Small intestine (tissue), 7 donors: ENCODE measurements at regions not wholly inside any gene's neighbourhood (a gene's known extent, or its start where the extent isn't known, plus 50 kb on each side); places are given as distances from the start of the nearest gene placed in this dataset.

ENCODE experiments used
- DNase-seq, 2 donors: peaks; one replicate each; pipeline versions ENCODE4 v3.0.0 to v3.0.0-alpha.2; 2013
- FAIRE-seq: peaks from 2 replicates; lab custom pipeline; 2012; peaks lifted over from hg19 to GRCh38; lab: Jason Lieb, UNC
- H3K27ac ChIP-seq, 3 donors: one replicate each; pipeline ENCODE4 v1.5.1; 2013; ENCODE audit warnings: low read length in 2 of 3, mild to moderate bottlenecking in 2 of 3, control low read depth in 1 of 3, inconsistent platforms in 1 of 3, low read depth in 1 of 3, moderate library complexity in 1 of 3
- H3K27me3 ChIP-seq, 3 donors: one replicate each; pipeline ENCODE4 v1.6.1; 2013; ENCODE audit warnings: low read length in 3 of 3, inconsistent platforms in 1 of 3; ENCODE audit not compliant: control insufficient read depth in 3 of 3, insufficient read depth in 3 of 3
- H3K36me3 ChIP-seq, 3 donors: one replicate each; pipeline ENCODE4 v1.6.1; 2013; ENCODE audit warnings: low read length in 3 of 3, inconsistent platforms in 1 of 3, low read depth in 1 of 3, mild to moderate bottlenecking in 1 of 3, moderate library complexity in 1 of 3; ENCODE audit not compliant: control insufficient read depth in 3 of 3, insufficient read depth in 2 of 3
- H3K4me1 ChIP-seq, 3 donors: one replicate each; pipeline ENCODE4 v1.6.1; 2013; ENCODE audit warnings: low read length in 2 of 3, inconsistent platforms in 1 of 3, low read depth in 1 of 3, mild to moderate bottlenecking in 1 of 3, moderate library complexity in 1 of 3; ENCODE audit not compliant: control insufficient read depth in 3 of 3, insufficient read depth in 2 of 3
- H3K4me3 ChIP-seq, 3 donors: one replicate each; pipeline ENCODE4 v1.5.1; 2013; ENCODE audit warnings: low read length in 3 of 3, control low read depth in 1 of 3, inconsistent platforms in 1 of 3, low read depth in 1 of 3, mild to moderate bottlenecking in 1 of 3, moderate library complexity in 1 of 3
- H3K9me3 ChIP-seq, 2 donors: one replicate each; pipeline ENCODE4 v1.6.1; 2013; ENCODE audit warnings: low read depth in 1 of 2, low read length in 1 of 2; ENCODE audit not compliant: control insufficient read depth in 2 of 2, insufficient read depth in 1 of 2
- WGBS, 3 donors: extraction: QIAGEN DNeasy Blood & Tissue Kit; methylation state at CpG; one replicate each; pipeline ENCODE4 v1.1.7; 2013; 5-methylcytosine and 5-hydroxymethylcytosine counted together
- donor health status: healthy with polysubstance abuse.
- donor health status: control.
- donor health status: control.
- donor health status: Bipolar disorder and iron deficiency.
- donor health status: healthy.

GRCh38 chr3:17982211-17982880, 239.9 kb upstream of the TBC1D5 start:
- WGBS, 3 donors = 84 to 89% (median 89%) methylated on average over 3 of the region's 3 CpGs
- no peak for DNase-seq

GRCh38 chr3:17980863-17981262, 238.4 kb upstream of the TBC1D5 start:
- FAIRE-seq (no peak), DNase-seq (no peak)
- peaks cover 0 to 3% (median 0%) of the 10 kb centered on the region in 3 donors for H3K27me3 ChIP-seq
- H3K36me3 ChIP-seq = no peaks in the 10 kb centered on the region
- no peaks in the 10 kb centered on the region for H3K9me3 ChIP-seq
- no peak overlapping the region for H3K4me3 ChIP-seq
- H3K27ac ChIP-seq = no peak overlapping the region
- 69 to 77% (median 74%) methylated on average over 2 of the region's 2 CpGs for WGBS, 3 donors
- H3K4me1 ChIP-seq = no peaks in the 10 kb centered on the region

More at GRCh38 chr3:17982211-17982880, 239.9 kb upstream of the TBC1D5 start:
- H3K9me3 ChIP-seq = no peaks in the 10 kb centered on the region
- no peak for FAIRE-seq
- H3K36me3 ChIP-seq = no peaks in the 10 kb centered on the region
- no peak overlapping the region for H3K27ac ChIP-seq
- no peaks in the 10 kb centered on the region for H3K4me1 ChIP-seq
- H3K4me3 ChIP-seq = no peak overlapping the region
- H3K27me3 ChIP-seq = peaks cover 0 to 3% (median 0%) of the 10 kb centered on the region in 3 donors

- H3K27me3 ChIP-seq = peaks cover 0 to 3% (median 0%) of the 10 kb centered on the region in 3 donors
- no peaks in the 10 kb centered on the region for H3K4me1 ChIP-seq
- FAIRE-seq = no peak
- H3K36me3 ChIP-seq = no peaks in the 10 kb centered on the region
- no peak for DNase-seq
- no peak overlapping the region for H3K27ac ChIP-seq
- whole genome bisulfite sequencing, 3 donors = 70 to 76% (median 76%) methylated on average over 3 of the region's 3 CpGs
- H3K9me3 ChIP-seq = no peaks in the 10 kb centered on the region
- H3K4me3 ChIP-seq = no peak overlapping the region
These were observed 237.5 kb upstream of the TBC1D5 start for GRCh38 chr3:17979911-17980310.

- FAIRE-seq (no peak), DNase-seq (peak in 1 of 2 donors; percentile 38)
- H3K4me1 ChIP-seq = no peaks in the 10 kb centered on the region
- H3K36me3 ChIP-seq = no peaks in the 10 kb centered on the region
- no peak overlapping the region for H3K27ac ChIP-seq
- no peak overlapping the region for H3K4me3 ChIP-seq
- peaks cover 0 to 3% (median 0%) of the 10 kb centered on the region in 3 donors for H3K27me3 ChIP-seq
- no peaks in the 10 kb centered on the region for H3K9me3 ChIP-seq
- WGBS, 3 donors = 51 to 65% (median 55%) methylated on average over 2 of the region's 2 CpGs
These were observed 236.8 kb upstream of the TBC1D5 start for GRCh38 chr3:17979252-17979651.

GRCh38 chr3:17974206-17974841, 231.9 kb upstream of the TBC1D5 start:
- WGBS, 3 donors = 88 to 94% (median 93%) methylated on average over 1 of the region's 1 CpG
- FAIRE-seq (no peak), DNase-seq (peak in 1 of 2 donors; percentile 11)
- H3K4me3 ChIP-seq = no peak overlapping the region
- no peaks in the 10 kb centered on the region for H3K36me3 ChIP-seq
- no peak overlapping the region for H3K27ac ChIP-seq
- no peaks in the 10 kb centered on the region for H3K9me3 ChIP-seq
- H3K4me1 ChIP-seq = peaks cover 0 to 5% (median 0%) of the 10 kb centered on the region in 3 donors
- H3K27me3 ChIP-seq = no peaks in the 10 kb centered on the region

- FAIRE-seq (no peak), DNase-seq (peak in 1 of 2 donors; percentile 18)
- Histone ChIP-seq H3K4me3 (no peak overlapping the region), H3K27ac (no peak overlapping the region), H3K27me3 (no peaks in the 10 kb centered on the region), H3K9me3 (no peaks in the 10 kb centered on the region), H3K4me1 (peaks cover 0 to 5% (median 0%) of the 10 kb centered on the region in 3 donors), H3K36me3 (no peaks in the 10 kb centered on the region)
- 51 to 66% (median 54%) methylated on average over 10 of the region's 10 CpGs for WGBS, 3 donors
These were observed 230.8 kb upstream of the TBC1D5 start for GRCh38 chr3:17972959-17973906.

- FAIRE-seq = no peak
- Histone ChIP-seq H3K4me3 (no peak overlapping the region), H3K4me1 (peaks cover 0 to 5% (median 0%) of the 10 kb centered on the region in 3 donors), H3K36me3 (no peaks in the 10 kb centered on the region), H3K27ac (no peak overlapping the region), H3K9me3 (no peaks in the 10 kb centered on the region), H3K27me3 (no peaks in the 10 kb centered on the region)
- WGBS, 3 donors = 41 to 61% (median 60%) methylated on average over 1 of the region's 1 CpG
- no peak for DNase-seq
These were observed 230.0 kb upstream of the TBC1D5 start for GRCh38 chr3:17972476-17972875.

- 66 to 90% (median 86%) methylated on average over 1 of the region's 1 CpG for WGBS, 3 donors
- FAIRE-seq (no peak), DNase-seq (no peak)
- Histone ChIP-seq H3K27me3 (no peaks in the 10 kb centered on the region), H3K4me3 (no peak overlapping the region), H3K36me3 (no peaks in the 10 kb centered on the region), H3K4me1 (peaks cover 0 to 5% (median 0%) of the 10 kb centered on the region in 3 donors), H3K9me3 (no peaks in the 10 kb centered on the region), H3K27ac (no peak overlapping the region)
These were observed 229.6 kb upstream of the TBC1D5 start for GRCh38 chr3:17972030-17972429.
